Left renal pelvis (tissue), 4 donors: ENCODE measurements at regions not wholly inside any gene's neighbourhood (a gene's known extent, or its start where the extent isn't known, plus 50 kb on each side); places are given as distances from the start of the nearest gene placed in this dataset.

Source experiments
- DNase-seq, 4 donors: peaks; one replicate each; pipeline ENCODE4 v3.0.0-alpha.2; 2013; ENCODE audit warnings: low read depth in 4 of 4, low spot score in 3 of 4

GRCh38 chr5:64110222-64110621 is 55.4 kb upstream of the RNF180 start:
- no peak for DNase-seq

- DNase-seq, result no peak
Observed at GRCh38 chr5:64108674-64109073, 57.0 kb upstream of the RNF180 start.

- DNase-seq, result no peak
Observed at GRCh38 chr5:64100203-64100602, 65.4 kb upstream of the RNF180 start.

- no peak for DNase-seq
Observed at GRCh38 chr5:64096771-64097170, 68.9 kb upstream of the RNF180 start.

GRCh38 chr5:64077589-64077988 is 88.1 kb upstream of the RNF180 start:
- no peak for DNase-seq

- DNase-seq, result peak in 2 of 4 donors; percentile 12 to 17
Observed at GRCh38 chr5:64074533-64074932, 91.1 kb upstream of the RNF180 start.

- no peak for DNase-seq
Observed at GRCh38 chr5:64069486-64069885, 96.2 kb upstream of the RNF180 start.

GRCh38 chr5:64050296-64050695 is 88.1 kb upstream of the HTR1A start:
- no peak for DNase-seq

- DNase-seq, result no peak
Observed at GRCh38 chr5:64040490-64040889, 78.2 kb upstream of the HTR1A start.

GRCh38 chr5:64026493-64026892 is 64.2 kb upstream of the HTR1A start:
- DNase-seq, result no peak

GRCh38 chr5:64019746-64020145 is 57.5 kb upstream of the HTR1A start:
- no peak for DNase-seq

- DNase-seq, result no peak
Observed at GRCh38 chr5:64018966-64019365, 56.7 kb upstream of the HTR1A start.

- no peak for DNase-seq
Observed at GRCh38 chr5:64015824-64016223, 53.6 kb upstream of the HTR1A start.
